RWPE2 (cell line): ENCODE measurements at regions not wholly inside any gene's neighbourhood (a gene's known extent, or its start where the extent isn't known, plus 50 kb on each side); places are given as distances from the start of the nearest gene placed in this dataset.

Experiments
- ATAC-seq: fragments of 200-7000 bp; cut with Tn5 transposase; 3 replicates; pipeline ENCODE4 v1.9.1; 2021; ENCODE audit warnings: low read depth
- DNase-seq: peaks from one replicate; pipeline ENCODE4 v3.0.0-alpha.2; 2020; ENCODE audit warnings: low spot score
- H3K27ac ChIP-seq: fragments of 450-650 bp; 2 replicates; pipeline ENCODE4 v1.5.1; 2017; ENCODE audit warnings: mild to moderate bottlenecking; ENCODE audit not compliant: poor library complexity, severe bottlenecking
- H3K27me3 ChIP-seq: fragments of 250-450 bp; sonication (Bioruptor Pico); 2 replicates; pipeline ENCODE4 v1.5.1; 2021; ENCODE audit warnings: mild to moderate bottlenecking, moderate library complexity; ENCODE audit not compliant: insufficient read depth, poor library complexity, severe bottlenecking
- H3K36me3 ChIP-seq: fragments of 250-450 bp; sonication (Bioruptor Pico); 2 replicates; pipeline ENCODE4 v1.5.1; 2020; ENCODE audit warnings: low read depth, mild to moderate bottlenecking, moderate library complexity
- H3K4me1 ChIP-seq: fragments of 250-450 bp; sonication (Bioruptor Pico); 2 replicates; pipeline ENCODE4 v1.5.1; 2021; ENCODE audit warnings: mild to moderate bottlenecking, moderate library complexity; ENCODE audit not compliant: insufficient read depth, poor library complexity, severe bottlenecking
- H3K4me3 ChIP-seq: fragments of 250-450 bp; sonication (Bioruptor Pico); 2 replicates; pipeline ENCODE4 v1.5.1; 2021; ENCODE audit warnings: mild to moderate bottlenecking, moderate library complexity; ENCODE audit not compliant: severe bottlenecking
- H3K9me3 ChIP-seq: fragments of 250-450 bp; sonication (Bioruptor Pico); 2 replicates; pipeline ENCODE4 v1.5.1; 2021; ENCODE audit warnings: mild to moderate bottlenecking, moderate library complexity; ENCODE audit not compliant: severe bottlenecking
- TF ChIP-seq, protein P1 (sequence below): fragments of 450-650 bp; IDR thresholded peaks from one replicate; pipeline ENCODE4 v1.5.1; 2017; ENCODE audit warnings: mild to moderate bottlenecking, moderate library complexity; ENCODE audit not compliant: poor library complexity, severe bottlenecking

DNA sequence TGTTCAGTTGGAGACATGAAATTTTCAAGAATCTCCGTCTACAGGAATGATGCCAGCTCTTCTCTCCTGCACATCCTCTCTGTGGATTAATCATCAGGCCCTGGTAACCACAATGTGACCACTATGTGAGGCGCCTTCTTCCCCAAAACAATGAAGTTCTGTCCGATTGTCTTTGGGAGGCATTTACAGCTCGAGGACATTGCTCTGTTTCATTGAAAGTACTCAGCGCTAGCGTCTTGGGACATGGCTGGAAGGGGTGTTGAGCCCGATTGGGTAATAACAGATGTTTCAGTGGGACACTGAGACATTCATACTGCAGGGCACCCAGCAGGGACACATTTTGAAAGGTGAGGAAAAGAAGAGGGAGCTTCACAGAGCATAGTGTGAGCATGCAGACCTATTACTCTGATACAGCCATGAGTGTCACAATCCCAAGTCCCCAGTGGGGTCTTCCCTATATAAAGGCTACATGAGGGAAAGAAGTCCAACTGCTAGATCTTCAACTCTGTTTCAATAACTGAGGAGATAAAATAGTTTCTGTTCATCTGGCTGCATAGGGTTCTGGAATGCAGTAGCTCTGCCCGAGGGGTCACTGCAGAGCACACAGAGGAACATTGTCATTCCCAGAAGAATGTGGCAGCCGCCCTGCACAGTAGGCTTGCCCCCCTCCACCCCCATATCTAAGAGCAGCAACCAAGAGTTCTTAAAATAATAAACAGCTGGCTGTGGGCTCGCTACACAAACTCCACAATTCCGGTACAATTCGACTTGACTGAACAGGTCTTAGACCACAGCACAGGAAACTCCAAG is 237.3 kb downstream of the OSR1 start:
- no peak for DNase-seq
- peaks cover 24% of the 10 kb centered on the region for H3K4me1 ChIP-seq
- H3K9me3 ChIP-seq = no peaks in the 10 kb centered on the region
- H3K27ac ChIP-seq = peak overlapping the region; percentile 60
- no peaks in the 10 kb centered on the region for H3K27me3 ChIP-seq
- peak; percentile 73 for ATAC-seq
- H3K4me3 ChIP-seq = no peak overlapping the region
- no peaks in the 10 kb centered on the region for H3K36me3 ChIP-seq
- TF ChIP-seq, protein P1, sequence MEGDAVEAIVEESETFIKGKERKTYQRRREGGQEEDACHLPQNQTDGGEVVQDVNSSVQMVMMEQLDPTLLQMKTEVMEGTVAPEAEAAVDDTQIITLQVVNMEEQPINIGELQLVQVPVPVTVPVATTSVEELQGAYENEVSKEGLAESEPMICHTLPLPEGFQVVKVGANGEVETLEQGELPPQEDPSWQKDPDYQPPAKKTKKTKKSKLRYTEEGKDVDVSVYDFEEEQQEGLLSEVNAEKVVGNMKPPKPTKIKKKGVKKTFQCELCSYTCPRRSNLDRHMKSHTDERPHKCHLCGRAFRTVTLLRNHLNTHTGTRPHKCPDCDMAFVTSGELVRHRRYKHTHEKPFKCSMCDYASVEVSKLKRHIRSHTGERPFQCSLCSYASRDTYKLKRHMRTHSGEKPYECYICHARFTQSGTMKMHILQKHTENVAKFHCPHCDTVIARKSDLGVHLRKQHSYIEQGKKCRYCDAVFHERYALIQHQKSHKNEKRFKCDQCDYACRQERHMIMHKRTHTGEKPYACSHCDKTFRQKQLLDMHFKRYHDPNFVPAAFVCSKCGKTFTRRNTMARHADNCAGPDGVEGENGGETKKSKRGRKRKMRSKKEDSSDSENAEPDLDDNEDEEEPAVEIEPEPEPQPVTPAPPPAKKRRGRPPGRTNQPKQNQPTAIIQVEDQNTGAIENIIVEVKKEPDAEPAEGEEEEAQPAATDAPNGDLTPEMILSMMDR = no peak

- Histone ChIP-seq H3K9me3 (no peaks in the 10 kb centered on the region), H3K27ac (peak overlapping the region; percentile 60), H3K36me3 (no peaks in the 10 kb centered on the region), H3K4me3 (no peak overlapping the region), H3K4me1 (peaks cover 24% of the 10 kb centered on the region), H3K27me3 (no peaks in the 10 kb centered on the region)
- TF ChIP-seq, protein P1 = no peak
- DNase-seq = no peak
- ATAC-seq = no peak
Observed at GRCh38 chr2:19120181-19120580, 238.2 kb downstream of the OSR1 start.

DNA sequence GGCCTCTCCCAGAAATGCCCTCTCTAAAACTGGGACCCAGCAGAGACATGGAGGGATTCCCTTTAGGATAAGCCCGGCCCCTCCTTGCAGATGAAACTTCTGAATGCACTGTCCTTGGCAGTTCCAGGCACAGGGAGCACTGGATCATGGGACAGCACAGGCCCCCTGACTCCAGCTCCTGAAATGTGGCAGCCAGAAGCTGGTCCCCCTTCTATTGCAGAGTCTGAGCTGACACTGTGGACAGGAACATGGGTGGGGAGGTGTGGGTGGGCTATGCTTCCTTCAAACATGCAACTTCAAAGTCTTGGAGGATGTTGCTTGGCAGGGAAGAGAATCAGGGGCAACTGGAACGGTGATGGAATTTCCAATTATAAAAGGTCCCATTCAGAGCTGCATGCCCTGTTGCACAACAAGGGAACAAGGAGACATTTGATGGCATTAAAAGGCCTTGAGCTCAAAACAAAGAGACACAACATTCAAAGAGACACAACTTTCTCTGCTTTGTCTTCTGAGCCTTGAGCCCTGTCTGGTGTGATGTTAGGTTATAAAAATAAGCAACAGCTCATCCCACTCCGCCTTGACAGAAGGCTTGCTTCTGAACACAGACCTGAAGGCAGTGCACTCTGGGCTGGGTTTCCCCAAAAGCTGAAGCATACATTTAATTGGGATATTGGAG is 239.0 kb downstream of the OSR1 start:
- DNase-seq = no peak
- no peaks in the 10 kb centered on the region for H3K9me3 ChIP-seq
- H3K4me1 ChIP-seq = peaks cover 22% of the 10 kb centered on the region
- no peak for ATAC-seq
- TF ChIP-seq, protein P1 = no peak
- H3K4me3 ChIP-seq = no peak overlapping the region
- H3K36me3 ChIP-seq = no peaks in the 10 kb centered on the region
- H3K27ac ChIP-seq = no peak overlapping the region
- H3K27me3 ChIP-seq = no peaks in the 10 kb centered on the region

- DNase-seq (no peak), ATAC-seq (no peak)
- no peaks in the 10 kb centered on the region for H3K9me3 ChIP-seq
- TF ChIP-seq, protein P1 = no peak
- peaks cover 13% of the 10 kb centered on the region for H3K4me1 ChIP-seq
- no peaks in the 10 kb centered on the region for H3K36me3 ChIP-seq
- H3K27ac ChIP-seq = no peak overlapping the region
- no peak overlapping the region for H3K4me3 ChIP-seq
- no peaks in the 10 kb centered on the region for H3K27me3 ChIP-seq
Observed at GRCh38 chr2:19116918-19117317, 241.5 kb downstream of the OSR1 start.
